Effector memory CD8-positive, alpha-beta T cell (primary cell): ENCODE measurements at regions not wholly inside any gene's neighbourhood (a gene's known extent, or its start where the extent isn't known, plus 50 kb on each side); places are given as distances from the start of the nearest gene placed in this dataset.
A peak's percentile ranks its signal among the peaks of the same experiment; 100 is the strongest.

Source experiments
- ATAC-seq: fragments of 150-1000 bp; cut with Tn5 transposase; replicated peaks from 2 replicates; pipeline ENCODE4 v1.10.0; 2021; ENCODE audit warnings: mild to moderate bottlenecking, moderate library complexity
- DNase-seq, 3 experiments: peaks; one replicate each; pipeline ENCODE4 v3.0.0; 2021
- H3K27ac Mint-ChIP-seq, 2 donors: one replicate each; pipeline ENCODE4 v1.8.0; 2022; ENCODE audit warnings: mild to moderate bottlenecking in 2 of 2, mixed read lengths in 2 of 2, moderate library complexity in 2 of 2
- H3K27me3 Mint-ChIP-seq, 2 donors: one replicate each; pipeline ENCODE4 v1.8.0; 2022; ENCODE audit warnings: mixed read lengths in 2 of 2
- H3K36me3 Mint-ChIP-seq: one replicate; pipeline ENCODE4 v1.8.0; 2022; ENCODE audit warnings: mild to moderate bottlenecking, moderate library complexity, mixed read lengths; ENCODE audit not compliant: insufficient read depth
- H3K4me1 Mint-ChIP-seq, 2 donors: one replicate each; pipeline ENCODE4 v1.8.0; 2022; ENCODE audit warnings: low read depth in 2 of 2, mixed read lengths in 2 of 2
- H3K4me3 Mint-ChIP-seq, 2 donors: one replicate each; pipeline ENCODE4 v1.8.0; 2022; ENCODE audit warnings: mild to moderate bottlenecking in 2 of 2, mixed read lengths in 2 of 2, moderate library complexity in 2 of 2
- H3K9me3 Mint-ChIP-seq, 2 donors: one replicate each; pipeline ENCODE4 v1.8.0; 2022; ENCODE audit warnings: mixed read lengths in 2 of 2

GRCh38 chr2:129438501-129439057, 540.9 kb upstream of the RAB6C start:
- H3K27ac Mint-ChIP-seq, result no peak overlapping the region

GRCh38 chr2:129439406-129440302, 539.8 kb upstream of the RAB6C start:
- H3K4me3 Mint-ChIP-seq, result no peak overlapping the region
- no peaks in the 10 kb centered on the region for H3K36me3 Mint-ChIP-seq
- no peaks in the 10 kb centered on the region for H3K4me1 Mint-ChIP-seq
- DNase-seq, result no peak
- H3K27me3 Mint-ChIP-seq, result peaks cover 0 to 13% of the 10 kb centered on the region in 2 donors
- H3K9me3 Mint-ChIP-seq, result peaks cover 3 to 5% of the 10 kb centered on the region in 2 donors
- no peak for ATAC-seq
- no peak overlapping the region for H3K27ac Mint-ChIP-seq

More at GRCh38 chr2:129438501-129439057, 540.9 kb upstream of the RAB6C start:
- Mint-ChIP-seq H3K27me3 (peaks cover 0 to 2% of the 10 kb centered on the region in 2 donors), H3K4me1 (no peaks in the 10 kb centered on the region), H3K4me3 (no peak overlapping the region), H3K36me3 (no peaks in the 10 kb centered on the region), H3K9me3 (peaks cover 0 to 5% of the 10 kb centered on the region in 2 donors)
- ATAC-seq (no peak), DNase-seq (no peak)

- Mint-ChIP-seq H3K4me3 (no peak overlapping the region), H3K9me3 (peaks cover 7 to 8% of the 10 kb centered on the region in 2 donors), H3K27me3 (peaks cover 0 to 15% of the 10 kb centered on the region in 2 donors), H3K36me3 (no peaks in the 10 kb centered on the region), H3K27ac (no peak overlapping the region), H3K4me1 (no peaks in the 10 kb centered on the region)
- no peak for ATAC-seq
- DNase-seq, result no peak
Measured at GRCh38 chr2:129441610-129442009, 537.9 kb upstream of the RAB6C start.

DNA sequence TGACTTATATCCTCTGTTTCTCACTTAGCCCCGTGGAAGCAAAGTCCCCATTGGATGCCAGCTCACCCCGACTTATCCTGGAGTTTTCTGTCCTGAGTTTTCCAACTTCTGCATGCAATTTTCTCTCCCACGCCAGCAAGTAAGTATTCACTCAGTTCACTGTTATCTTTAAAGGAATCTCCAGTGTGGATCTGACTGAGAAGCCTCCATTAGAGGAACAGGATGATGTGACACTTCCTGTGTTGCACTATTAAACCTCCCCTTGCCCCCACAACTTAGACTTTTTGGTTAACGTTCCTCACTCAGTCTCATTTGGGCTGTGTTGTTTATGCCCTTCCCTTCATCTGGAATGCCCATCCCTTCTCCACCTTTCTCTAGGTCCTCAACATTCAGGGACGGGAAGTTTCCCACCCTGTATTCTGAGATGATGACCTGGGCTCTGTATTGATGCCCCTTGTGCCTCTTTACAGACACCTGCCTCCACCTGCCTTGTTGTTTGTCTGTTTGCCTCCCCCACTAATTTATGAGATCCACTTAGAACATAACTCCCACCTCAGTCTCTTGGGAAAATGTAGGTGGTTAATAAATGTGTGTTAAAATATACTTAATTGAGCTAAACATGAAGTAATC, 536.1 kb upstream of the RAB6C start:
- no peak for DNase-seq
- ATAC-seq, result no peak

DNA sequence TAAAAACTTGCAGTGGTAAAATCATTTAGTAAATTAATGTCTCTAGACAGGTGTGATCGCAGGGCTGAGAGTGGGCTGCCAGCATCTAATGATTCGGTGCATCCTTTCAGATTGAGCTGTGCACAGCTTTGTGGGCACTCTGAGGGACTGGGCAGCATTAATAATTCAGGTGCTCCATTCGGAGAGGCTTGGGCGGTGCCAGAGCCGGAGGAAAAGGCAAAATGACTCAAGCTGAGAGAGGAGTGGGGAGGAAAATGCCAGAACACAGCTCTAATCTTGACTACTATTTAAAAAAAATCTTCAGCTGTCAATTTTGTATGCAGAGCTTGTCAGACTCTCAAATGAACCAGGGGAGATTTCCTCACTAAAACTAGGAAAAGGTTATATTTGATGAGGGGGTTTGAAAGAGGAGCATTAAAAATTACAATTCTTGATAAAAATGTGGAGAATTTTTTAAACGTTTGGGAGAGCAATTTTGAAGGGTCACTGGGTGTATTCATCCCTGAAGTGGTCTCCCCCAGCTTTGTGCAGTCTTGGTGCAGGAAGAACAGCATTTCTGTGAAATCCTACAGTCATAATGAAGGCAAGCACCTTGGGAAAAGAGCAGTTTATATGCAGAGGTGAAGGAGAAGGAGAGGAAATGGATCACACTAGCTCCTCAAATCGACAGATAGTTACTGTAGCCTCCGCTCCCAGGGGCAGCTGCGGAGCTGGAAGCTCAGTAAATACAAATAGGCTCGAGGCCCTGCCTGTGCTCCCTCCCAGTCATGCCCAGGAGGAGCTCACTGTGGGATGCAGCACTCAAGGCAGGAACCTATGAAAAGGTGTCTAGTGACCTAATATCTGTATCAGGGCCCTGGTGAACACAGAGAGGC, 535.4 kb upstream of the RAB6C start:
- H3K36me3 Mint-ChIP-seq, result no peaks in the 10 kb centered on the region
- ATAC-seq, result no peak
- H3K4me3 Mint-ChIP-seq, result no peak overlapping the region
- DNase-seq, result no peak
- no peak overlapping the region for H3K27ac Mint-ChIP-seq
- peaks cover 6 to 8% of the 10 kb centered on the region in 2 donors for H3K9me3 Mint-ChIP-seq
- peaks cover 4 to 15% of the 10 kb centered on the region in 2 donors for H3K27me3 Mint-ChIP-seq
- no peaks in the 10 kb centered on the region for H3K4me1 Mint-ChIP-seq

More for the DNA sequence above, 536.1 kb upstream of the RAB6C start:
- no peak overlapping the region for H3K4me3 Mint-ChIP-seq
- H3K27ac Mint-ChIP-seq, result no peak overlapping the region
- no peaks in the 10 kb centered on the region for H3K36me3 Mint-ChIP-seq
- peaks cover 7 to 8% of the 10 kb centered on the region in 2 donors for H3K9me3 Mint-ChIP-seq
- no peaks in the 10 kb centered on the region for H3K4me1 Mint-ChIP-seq
- H3K27me3 Mint-ChIP-seq, result peaks cover 0 to 15% of the 10 kb centered on the region in 2 donors

DNA sequence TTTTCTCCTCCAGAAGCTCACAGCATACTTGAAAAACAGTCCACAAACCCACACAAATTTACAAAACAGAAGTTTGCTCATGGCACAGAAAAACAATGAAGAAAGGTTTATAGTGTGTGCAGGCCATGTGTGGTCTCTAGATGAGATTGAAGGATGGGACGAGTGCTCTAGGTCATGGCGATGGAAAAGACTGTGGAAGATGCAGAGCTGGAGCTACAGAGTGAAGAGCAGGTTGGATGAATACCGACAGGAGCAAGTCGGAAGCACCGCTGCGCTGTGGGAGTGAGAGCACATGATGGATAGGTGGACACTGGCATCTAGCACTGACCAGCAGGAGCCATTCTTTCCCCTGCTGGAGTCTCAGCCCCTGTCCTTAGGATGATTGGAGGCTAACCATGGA, 534.7 kb upstream of the RAB6C start:
- Mint-ChIP-seq H3K36me3 (no peaks in the 10 kb centered on the region), H3K27ac (no peak overlapping the region), H3K9me3 (peaks cover 6 to 8% of the 10 kb centered on the region in 2 donors), H3K4me1 (no peaks in the 10 kb centered on the region), H3K27me3 (peaks cover 4 to 15% of the 10 kb centered on the region in 2 donors), H3K4me3 (no peak overlapping the region)
- DNase-seq (no peak), ATAC-seq (no peak)

- Mint-ChIP-seq H3K27me3 (no peaks in the 10 kb centered on the region), H3K9me3 (no peaks in the 10 kb centered on the region), H3K36me3 (no peaks in the 10 kb centered on the region), H3K4me1 (no peaks in the 10 kb centered on the region), H3K4me3 (no peak overlapping the region), H3K27ac (no peak overlapping the region)
- ATAC-seq (no peak), DNase-seq (no peak)
Measured at GRCh38 chr2:129456691-129457090, 522.8 kb upstream of the RAB6C start.

GRCh38 chr2:129457277-129457818, 522.1 kb upstream of the RAB6C start:
- H3K4me1 Mint-ChIP-seq, result no peaks in the 10 kb centered on the region
- DNase-seq (no peak), ATAC-seq (no peak)
- no peak overlapping the region for H3K27ac Mint-ChIP-seq
- no peaks in the 10 kb centered on the region for H3K36me3 Mint-ChIP-seq
- no peak overlapping the region for H3K4me3 Mint-ChIP-seq
- H3K27me3 Mint-ChIP-seq, result no peaks in the 10 kb centered on the region
- peaks cover 0 to 2% of the 10 kb centered on the region in 2 donors for H3K9me3 Mint-ChIP-seq

- ATAC-seq, result no peak
- no peak overlapping the region for H3K4me3 Mint-ChIP-seq
Measured at GRCh38 chr2:129458006-129458405, 521.5 kb upstream of the RAB6C start.

DNA sequence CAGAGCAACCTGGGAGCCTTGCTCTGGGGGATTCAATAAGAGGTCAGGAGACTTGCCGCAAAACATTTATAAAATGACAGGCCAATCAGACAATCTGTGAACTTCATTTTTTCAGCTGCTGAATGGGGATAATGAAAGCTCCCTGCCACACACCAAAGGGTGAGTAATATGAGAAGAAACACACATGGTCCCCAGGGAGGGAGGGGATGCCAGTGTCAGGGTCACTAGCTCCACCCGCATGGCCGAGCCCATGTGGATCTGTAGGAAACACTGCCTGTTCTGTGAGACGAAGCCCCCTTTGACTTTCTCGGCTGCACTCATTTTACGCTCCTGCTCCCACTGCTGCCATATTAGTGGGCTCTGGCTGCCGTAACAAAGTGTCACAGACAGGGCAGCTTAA, 521.0 kb upstream of the RAB6C start:
- peak overlapping the region in 1 of 2 donors; percentile 55 for H3K27ac Mint-ChIP-seq
- DNase-seq (no peak), ATAC-seq (no peak)
- H3K4me3 Mint-ChIP-seq, result no peak overlapping the region
- no peaks in the 10 kb centered on the region for H3K4me1 Mint-ChIP-seq
- no peaks in the 10 kb centered on the region for H3K36me3 Mint-ChIP-seq
- H3K27me3 Mint-ChIP-seq, result no peaks in the 10 kb centered on the region
- peaks cover 0 to 2% of the 10 kb centered on the region in 2 donors for H3K9me3 Mint-ChIP-seq

More at GRCh38 chr2:129458006-129458405, 521.5 kb upstream of the RAB6C start:
- peaks cover 0 to 2% of the 10 kb centered on the region in 2 donors for H3K9me3 Mint-ChIP-seq
- no peaks in the 10 kb centered on the region for H3K36me3 Mint-ChIP-seq
- no peak overlapping the region for H3K27ac Mint-ChIP-seq
- DNase-seq, result no peak
- H3K4me1 Mint-ChIP-seq, result no peaks in the 10 kb centered on the region
- no peaks in the 10 kb centered on the region for H3K27me3 Mint-ChIP-seq

DNA sequence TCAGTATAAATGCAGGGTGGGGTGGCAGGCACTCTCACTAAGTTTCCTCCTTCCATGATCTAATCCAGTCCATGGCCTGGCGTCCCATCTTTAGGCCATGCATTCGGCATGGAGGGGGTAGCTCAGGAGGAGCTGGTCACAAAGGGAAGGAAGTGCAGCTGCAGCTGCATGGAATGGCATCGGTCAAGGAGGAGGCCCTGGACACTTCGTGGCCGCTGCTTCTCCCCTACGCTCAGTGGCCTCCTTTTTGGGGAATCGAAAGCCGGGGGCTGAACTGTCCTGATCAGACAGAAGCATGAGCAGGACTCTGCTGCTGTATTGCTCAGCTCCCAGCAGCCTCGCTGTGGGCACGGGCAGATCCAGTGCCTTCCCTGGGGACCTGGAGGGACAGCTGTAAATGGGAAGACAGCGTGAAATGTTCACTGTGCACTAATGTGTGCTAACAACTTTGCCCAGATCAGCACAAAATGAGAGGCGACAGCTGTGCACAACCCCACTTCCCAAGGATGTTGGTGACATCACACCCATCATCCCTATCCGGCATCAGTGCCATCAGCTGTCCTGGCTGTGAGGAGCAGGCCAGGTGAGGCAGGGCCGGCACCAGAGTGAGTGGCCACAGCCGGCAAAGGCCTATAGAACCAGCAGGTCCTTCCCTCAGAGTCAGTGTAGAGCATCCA, 520.1 kb upstream of the RAB6C start:
- Mint-ChIP-seq H3K27me3 (no peaks in the 10 kb centered on the region), H3K4me3 (no peak overlapping the region), H3K9me3 (peaks cover 0 to 2% of the 10 kb centered on the region in 2 donors), H3K27ac (no peak overlapping the region), H3K4me1 (no peaks in the 10 kb centered on the region), H3K36me3 (no peaks in the 10 kb centered on the region)
- DNase-seq, result no peak
- ATAC-seq, result no peak

DNA sequence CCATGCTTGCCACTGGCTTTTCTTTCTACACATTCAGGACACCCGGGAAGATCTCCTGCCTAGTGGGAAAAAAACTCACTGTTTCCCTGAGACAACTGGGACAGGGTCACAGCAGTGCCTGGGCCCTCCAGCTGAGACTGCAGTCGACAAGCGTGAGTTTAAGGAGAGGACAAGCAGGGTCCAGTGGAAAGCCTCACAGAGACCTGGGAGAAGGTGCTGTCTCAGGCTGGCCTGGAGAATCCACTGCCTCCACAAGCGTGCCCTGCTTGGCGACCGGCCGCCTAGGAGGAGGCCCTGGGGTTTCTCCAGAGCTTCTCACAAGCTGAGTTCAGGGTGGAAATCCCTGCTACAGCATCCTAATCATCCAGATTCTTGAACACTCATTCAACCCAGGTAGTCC, 519.6 kb upstream of the RAB6C start:
- Mint-ChIP-seq H3K9me3 (peaks cover 0 to 4% of the 10 kb centered on the region in 2 donors), H3K4me1 (no peaks in the 10 kb centered on the region), H3K27me3 (no peaks in the 10 kb centered on the region), H3K27ac (no peak overlapping the region), H3K4me3 (no peak overlapping the region), H3K36me3 (no peaks in the 10 kb centered on the region)
- ATAC-seq, result no peak
- no peak for DNase-seq
